GM23248 (cell line): ENCODE measurements at regions not wholly inside any gene's neighbourhood (a gene's known extent, or its start where the extent isn't known, plus 50 kb on each side); places are given as distances from the start of the nearest gene placed in this dataset.

Experiments used
- DNase-seq: peaks from one replicate; pipeline ENCODE4 v3.0.0-alpha.2; 2015
- H2AFZ ChIP-seq: fragments of 200-600 bp; sonication (generic); 2 replicates; pipeline ENCODE4 v1.6.1; 2016; ENCODE audit warnings: antibody characterized with exemption
- H3F3A ChIP-seq: fragments of 200-600 bp; sonication (generic); 2 replicates; pipeline ENCODE4 v1.6.1; 2016; ENCODE audit warnings: mild to moderate bottlenecking, antibody characterized with exemption, mixed run types; ENCODE audit not compliant: insufficient read depth
- H3K27ac ChIP-seq: fragments of 200-600 bp; sonication (generic); 2 replicates; pipeline ENCODE4 v1.5.1; 2016; ENCODE audit warnings: mild to moderate bottlenecking
- H3K27me3 ChIP-seq: fragments of 200-600 bp; sonication (generic); replicated peaks from 2 replicates; pipeline ENCODE4 v1.6.1; 2016; ENCODE audit warnings: mild to moderate bottlenecking; ENCODE audit not compliant: insufficient read depth
- H3K36me3 ChIP-seq: fragments of 200-600 bp; sonication (generic); 2 replicates; pipeline ENCODE4 v1.6.1; 2016; ENCODE audit warnings: low read depth, mild to moderate bottlenecking
- H3K4me1 ChIP-seq: fragments of 200-600 bp; sonication (generic); 2 replicates; pipeline ENCODE4 v1.6.1; 2016; ENCODE audit warnings: mild to moderate bottlenecking; ENCODE audit not compliant: insufficient read depth
- H3K4me2 ChIP-seq: fragments of 200-600 bp; sonication (generic); one replicate; pipeline ENCODE4 v1.6.1; 2016; ENCODE audit warnings: mild to moderate bottlenecking; ENCODE audit not compliant: unreplicated experiment
- H3K4me3 ChIP-seq: fragments of 200-600 bp; sonication (generic); 2 replicates; pipeline ENCODE4 v1.5.1; 2016; ENCODE audit warnings: mild to moderate bottlenecking
- H3K79me2 ChIP-seq: fragments of 200-600 bp; sonication (generic); 2 replicates; pipeline ENCODE4 v1.6.1; 2016; ENCODE audit warnings: mild to moderate bottlenecking; ENCODE audit not compliant: insufficient read depth
- H3K9ac ChIP-seq: fragments of 200-600 bp; sonication (generic); 2 replicates; pipeline ENCODE4 v1.6.1; 2016; ENCODE audit warnings: mild to moderate bottlenecking
- H3K9me2 ChIP-seq: fragments of 200-600 bp; sonication (generic); 2 replicates; pipeline ENCODE4 v1.6.1; 2016; ENCODE audit warnings: mixed run types, mild to moderate bottlenecking, moderate library complexity; ENCODE audit not compliant: insufficient read depth
- H3K9me3 ChIP-seq: fragments of 200-600 bp; sonication (generic); one replicate; pipeline ENCODE4 v1.6.1; 2017; ENCODE audit warnings: low read depth
- H4K20me1 ChIP-seq: fragments of 200-600 bp; sonication (generic); 2 replicates; pipeline ENCODE4 v1.6.0; 2016; ENCODE audit not compliant: insufficient read depth
- EZH2 ChIP-seq: fragments of 200-600 bp; sonication (generic); IDR thresholded peaks from 2 replicates; pipeline ENCODE4 v1.6.1; 2018; ENCODE audit warnings: antibody characterized with exemption, mild to moderate bottlenecking; ENCODE audit not compliant: insufficient read depth, poor library complexity, severe bottlenecking
- EZH2phosphoT487 ChIP-seq: fragments of 200-600 bp; sonication (generic); IDR thresholded peaks from 2 replicates; pipeline ENCODE4 v1.6.1; 2018; ENCODE audit warnings: antibody characterized with exemption, moderate library complexity, mild to moderate bottlenecking, low read depth; ENCODE audit not compliant: insufficient read depth
- WGBS, 2 experiments: methylation state at CpG; one replicate each; pipeline ENCODE4 v1.1.6; 2015 to 2017; ENCODE audit warnings: low lambda C conversion rate in 2 of 2, low coverage in 1 of 2; ENCODE audit errors: missing lambda C conversion rate in 2 of 2; 5-methylcytosine and 5-hydroxymethylcytosine counted together
- in situ Hi-C: fragments of 300-500 bp; cut with MboI; formaldehyde crosslinking; loops from 2 replicates; pipeline ENCODE4 v1.15.0; 2020

- in situ Hi-C loops: no loop called here
- Histone ChIP-seq H3K9me2 (no peaks in the 10 kb centered on the region), H3K36me3 (no peaks in the 10 kb centered on the region), H3K79me2 (no peaks in the 10 kb centered on the region), H3K27ac (no peak overlapping the region), H3F3A (no peaks in the 10 kb centered on the region), H3K27me3 (no peaks in the 10 kb centered on the region), H2AFZ (no peak overlapping the region), H3K4me1 (peaks cover 6% of the 10 kb centered on the region; the same call in 1 of the 2 replicates), H4K20me1 (no peaks in the 10 kb centered on the region), H3K9me3 (no peaks in the 10 kb centered on the region), H3K4me2 (no peak overlapping the region), H3K4me3 (no peak overlapping the region), H3K9ac (no peak overlapping the region)
- no peak for DNase-seq
- WGBS, 2 experiments: 7 to 14% methylated on average over 1 of the region's 1 CpG
- TF ChIP-seq EZH2: no peak
- no peak for TF ChIP-seq EZH2phosphoT487
Measured at GRCh38 chr10:111579473-111579872, 502.6 kb downstream of the ADRA2A start.

GRCh38 chr10:111590703-111591102, 513.9 kb downstream of the ADRA2A start:
- no peaks in the 10 kb centered on the region for H3K79me2 ChIP-seq
- no peaks in the 10 kb centered on the region for H3K9me3 ChIP-seq
- no peak overlapping the region for H2AFZ ChIP-seq
- no peak overlapping the region for H3K4me2 ChIP-seq
- peaks cover 15% of the 10 kb centered on the region for H3F3A ChIP-seq
- DNase-seq: no peak
- H3K4me3 ChIP-seq: no peak overlapping the region
- H4K20me1 ChIP-seq: no peaks in the 10 kb centered on the region
- H3K4me1 ChIP-seq: peaks cover 14% of the 10 kb centered on the region
- no peak overlapping the region for H3K27ac ChIP-seq
- no peaks in the 10 kb centered on the region for H3K36me3 ChIP-seq
- TF ChIP-seq EZH2phosphoT487: no peak
- no peak for TF ChIP-seq EZH2
- 6 to 12% methylated on average over 3 of the region's 3 CpGs for WGBS, 2 experiments
- no peaks in the 10 kb centered on the region for H3K9me2 ChIP-seq
- H3K27me3 ChIP-seq: no peaks in the 10 kb centered on the region
- no peak overlapping the region for H3K9ac ChIP-seq
- in situ Hi-C loops: no loop called here

- H3K9me3 ChIP-seq: no peaks in the 10 kb centered on the region
- H4K20me1 ChIP-seq: no peaks in the 10 kb centered on the region
- peaks cover 21% of the 10 kb centered on the region for H3K4me1 ChIP-seq
- H3K27me3 ChIP-seq: no peaks in the 10 kb centered on the region
- TF ChIP-seq EZH2phosphoT487 (no peak), EZH2 (no peak)
- no peak overlapping the region for H3K9ac ChIP-seq
- in situ Hi-C loops: no loop called here
- DNase-seq: peak; percentile 73
- no peaks in the 10 kb centered on the region for H3K79me2 ChIP-seq
- H3K27ac ChIP-seq: peak overlapping the region; percentile 62
- H3K4me2 ChIP-seq: peak overlapping the region; percentile 33
- peak overlapping the region; percentile 47; the same call in 1 of the 2 replicates for H2AFZ ChIP-seq
- no peaks in the 10 kb centered on the region for H3K36me3 ChIP-seq
- no peak overlapping the region for H3K4me3 ChIP-seq
- H3K9me2 ChIP-seq: no peaks in the 10 kb centered on the region
- 32 to 41% methylated on average over 3 of the region's 3 CpGs for WGBS, 2 experiments
- peaks cover 15% of the 10 kb centered on the region for H3F3A ChIP-seq
Measured at GRCh38 chr10:111593578-111593977, 516.7 kb downstream of the ADRA2A start.

GRCh38 chr10:111595173-111595572, 518.3 kb downstream of the ADRA2A start:
- H3K4me3 ChIP-seq: no peak overlapping the region
- no peaks in the 10 kb centered on the region for H3K36me3 ChIP-seq
- no peaks in the 10 kb centered on the region for H4K20me1 ChIP-seq
- H2AFZ ChIP-seq: no peak overlapping the region
- H3F3A ChIP-seq: peaks cover 15% of the 10 kb centered on the region
- H3K9me2 ChIP-seq: no peaks in the 10 kb centered on the region
- no peak overlapping the region for H3K4me2 ChIP-seq
- H3K79me2 ChIP-seq: no peaks in the 10 kb centered on the region
- DNase-seq: no peak
- no peaks in the 10 kb centered on the region for H3K27me3 ChIP-seq
- in situ Hi-C loops: no loop called here
- 60 to 62% methylated on average over 3 of the region's 3 CpGs for WGBS, 2 experiments
- no peak overlapping the region for H3K9ac ChIP-seq
- TF ChIP-seq EZH2phosphoT487: no peak
- TF ChIP-seq EZH2: no peak
- no peaks in the 10 kb centered on the region for H3K9me3 ChIP-seq
- no peak overlapping the region for H3K27ac ChIP-seq
- H3K4me1 ChIP-seq: peaks cover 21% of the 10 kb centered on the region
